ENCODE measurements at regions not wholly inside any gene's neighbourhood (a gene's known extent, or its start where the extent isn't known, plus 50 kb on each side); places are given as distances from the start of the nearest gene placed in this dataset.

DNA sequence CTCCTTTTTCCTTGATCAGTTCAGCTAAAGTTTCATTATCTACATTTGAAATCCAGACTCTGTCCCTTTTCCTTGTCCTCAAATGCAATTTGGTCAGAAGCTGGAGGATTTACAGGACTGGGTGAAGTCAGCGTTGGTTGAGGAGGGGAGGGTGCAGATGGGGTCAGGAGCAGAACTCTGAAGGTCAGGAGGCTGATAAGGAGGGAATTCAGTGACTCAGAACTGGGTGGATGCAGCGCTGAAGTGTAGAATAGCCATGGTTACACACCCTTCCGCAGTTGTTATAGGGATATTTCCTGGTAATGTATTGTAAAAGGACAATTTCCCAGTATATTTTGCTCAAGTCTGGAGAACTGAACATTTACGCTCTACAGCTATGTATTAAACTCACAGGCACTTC, 133.1 kb upstream of the FOXA2 start:
- no peak for TF ChIP-seq MYC (IDR thresholded peaks at IDR 0.05; ENCODE audit: borderline replicate concordance, low read length)
- TF ChIP-seq, protein P1, sequence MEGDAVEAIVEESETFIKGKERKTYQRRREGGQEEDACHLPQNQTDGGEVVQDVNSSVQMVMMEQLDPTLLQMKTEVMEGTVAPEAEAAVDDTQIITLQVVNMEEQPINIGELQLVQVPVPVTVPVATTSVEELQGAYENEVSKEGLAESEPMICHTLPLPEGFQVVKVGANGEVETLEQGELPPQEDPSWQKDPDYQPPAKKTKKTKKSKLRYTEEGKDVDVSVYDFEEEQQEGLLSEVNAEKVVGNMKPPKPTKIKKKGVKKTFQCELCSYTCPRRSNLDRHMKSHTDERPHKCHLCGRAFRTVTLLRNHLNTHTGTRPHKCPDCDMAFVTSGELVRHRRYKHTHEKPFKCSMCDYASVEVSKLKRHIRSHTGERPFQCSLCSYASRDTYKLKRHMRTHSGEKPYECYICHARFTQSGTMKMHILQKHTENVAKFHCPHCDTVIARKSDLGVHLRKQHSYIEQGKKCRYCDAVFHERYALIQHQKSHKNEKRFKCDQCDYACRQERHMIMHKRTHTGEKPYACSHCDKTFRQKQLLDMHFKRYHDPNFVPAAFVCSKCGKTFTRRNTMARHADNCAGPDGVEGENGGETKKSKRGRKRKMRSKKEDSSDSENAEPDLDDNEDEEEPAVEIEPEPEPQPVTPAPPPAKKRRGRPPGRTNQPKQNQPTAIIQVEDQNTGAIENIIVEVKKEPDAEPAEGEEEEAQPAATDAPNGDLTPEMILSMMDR (IDR thresholded peaks at IDR 0.05), result no peak
- TF ChIP-seq, protein P2, sequence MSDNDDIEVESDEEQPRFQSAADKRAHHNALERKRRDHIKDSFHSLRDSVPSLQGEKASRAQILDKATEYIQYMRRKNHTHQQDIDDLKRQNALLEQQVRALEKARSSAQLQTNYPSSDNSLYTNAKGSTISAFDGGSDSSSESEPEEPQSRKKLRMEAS (IDR thresholded peaks at IDR 0.05), result peak; percentile 65
- TF ChIP-seq, protein P3, sequence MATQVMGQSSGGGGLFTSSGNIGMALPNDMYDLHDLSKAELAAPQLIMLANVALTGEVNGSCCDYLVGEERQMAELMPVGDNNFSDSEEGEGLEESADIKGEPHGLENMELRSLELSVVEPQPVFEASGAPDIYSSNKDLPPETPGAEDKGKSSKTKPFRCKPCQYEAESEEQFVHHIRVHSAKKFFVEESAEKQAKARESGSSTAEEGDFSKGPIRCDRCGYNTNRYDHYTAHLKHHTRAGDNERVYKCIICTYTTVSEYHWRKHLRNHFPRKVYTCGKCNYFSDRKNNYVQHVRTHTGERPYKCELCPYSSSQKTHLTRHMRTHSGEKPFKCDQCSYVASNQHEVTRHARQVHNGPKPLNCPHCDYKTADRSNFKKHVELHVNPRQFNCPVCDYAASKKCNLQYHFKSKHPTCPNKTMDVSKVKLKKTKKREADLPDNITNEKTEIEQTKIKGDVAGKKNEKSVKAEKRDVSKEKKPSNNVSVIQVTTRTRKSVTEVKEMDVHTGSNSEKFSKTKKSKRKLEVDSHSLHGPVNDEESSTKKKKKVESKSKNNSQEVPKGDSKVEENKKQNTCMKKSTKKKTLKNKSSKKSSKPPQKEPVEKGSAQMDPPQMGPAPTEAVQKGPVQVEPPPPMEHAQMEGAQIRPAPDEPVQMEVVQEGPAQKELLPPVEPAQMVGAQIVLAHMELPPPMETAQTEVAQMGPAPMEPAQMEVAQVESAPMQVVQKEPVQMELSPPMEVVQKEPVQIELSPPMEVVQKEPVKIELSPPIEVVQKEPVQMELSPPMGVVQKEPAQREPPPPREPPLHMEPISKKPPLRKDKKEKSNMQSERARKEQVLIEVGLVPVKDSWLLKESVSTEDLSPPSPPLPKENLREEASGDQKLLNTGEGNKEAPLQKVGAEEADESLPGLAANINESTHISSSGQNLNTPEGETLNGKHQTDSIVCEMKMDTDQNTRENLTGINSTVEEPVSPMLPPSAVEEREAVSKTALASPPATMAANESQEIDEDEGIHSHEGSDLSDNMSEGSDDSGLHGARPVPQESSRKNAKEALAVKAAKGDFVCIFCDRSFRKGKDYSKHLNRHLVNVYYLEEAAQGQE (IDR thresholded peaks at IDR 0.05), result no peak
- TF ChIP-seq HOXA7 (CRISPR knock-in tag; IDR thresholded peaks at IDR 0.05), result no peak
- no peak for TF ChIP-seq CEBPB (IDR thresholded peaks at IDR 0.05)
- TF ChIP-seq EP300 (IDR thresholded peaks at IDR 0.05), result no peak
- TF ChIP-seq RCOR1 (IDR thresholded peaks at IDR 0.05; ENCODE audit: low read depth, low read length), result no peak
- TF ChIP-seq, protein P4, sequence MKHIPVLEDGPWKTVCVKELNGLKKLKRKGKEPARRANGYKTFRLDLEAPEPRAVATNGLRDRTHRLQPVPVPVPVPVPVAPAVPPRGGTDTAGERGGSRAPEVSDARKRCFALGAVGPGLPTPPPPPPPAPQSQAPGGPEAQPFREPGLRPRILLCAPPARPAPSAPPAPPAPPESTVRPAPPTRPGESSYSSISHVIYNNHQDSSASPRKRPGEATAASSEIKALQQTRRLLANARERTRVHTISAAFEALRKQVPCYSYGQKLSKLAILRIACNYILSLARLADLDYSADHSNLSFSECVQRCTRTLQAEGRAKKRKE (CRISPR knock-in tag; IDR thresholded peaks at IDR 0.05; ENCODE audit: low read depth), result no peak
- no peak for TF ChIP-seq PBX3 (IDR thresholded peaks at IDR 0.05)
- no peak for TF ChIP-seq RAD21 (conservative IDR thresholded peaks at IDR 0.05 in 1 of 2, IDR thresholded peaks at IDR 0.05 in 1 of 2)
- no peak; the same call in 2 of the 3 replicates for TF ChIP-seq SMC3 (IDR thresholded peaks at IDR 0.05)
- TF ChIP-seq HDAC2 (IDR thresholded peaks at IDR 0.05), result no peak
- TF ChIP-seq POLR2A (IDR thresholded peaks at IDR 0.05; ENCODE audit: low read length), result no peak
